Colon (tissue), 2 donors: ENCODE measurements at regions not wholly inside any gene's neighbourhood (a gene's known extent, or its start where the extent isn't known, plus 50 kb on each side); places are given as distances from the start of the nearest gene placed in this dataset.

ENCODE experiments used
- FAIRE-seq: peaks from 2 replicates; lab custom pipeline; 2012; peaks lifted over from hg19 to GRCh38; lab: Jason Lieb, UNC
- donor health status: control.
- donor health status: control.

DNA sequence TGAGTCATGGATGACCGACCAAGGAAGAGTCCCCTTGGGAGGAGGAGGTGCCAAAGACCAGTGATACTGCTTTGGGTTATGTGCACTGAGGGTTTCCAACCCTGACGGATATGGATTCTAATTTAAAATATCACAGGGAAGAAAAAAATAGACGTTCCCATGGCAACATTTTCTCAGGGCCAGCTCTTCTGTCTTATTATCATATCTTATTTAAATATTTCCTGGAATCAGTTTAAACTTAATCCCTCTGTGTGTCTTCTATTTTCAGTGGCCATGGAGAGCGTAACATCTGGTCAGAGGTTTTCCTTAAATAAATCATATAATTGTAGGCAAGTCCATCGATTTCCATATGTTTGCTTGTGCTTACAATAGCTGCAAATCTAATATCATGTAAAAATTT lies 205.4 kb upstream of the FMN2 start:
- FAIRE-seq, result no peak

- no peak for FAIRE-seq
Measured at GRCh38 chr1:239888639-239889038, 203.0 kb upstream of the FMN2 start.

DNA sequence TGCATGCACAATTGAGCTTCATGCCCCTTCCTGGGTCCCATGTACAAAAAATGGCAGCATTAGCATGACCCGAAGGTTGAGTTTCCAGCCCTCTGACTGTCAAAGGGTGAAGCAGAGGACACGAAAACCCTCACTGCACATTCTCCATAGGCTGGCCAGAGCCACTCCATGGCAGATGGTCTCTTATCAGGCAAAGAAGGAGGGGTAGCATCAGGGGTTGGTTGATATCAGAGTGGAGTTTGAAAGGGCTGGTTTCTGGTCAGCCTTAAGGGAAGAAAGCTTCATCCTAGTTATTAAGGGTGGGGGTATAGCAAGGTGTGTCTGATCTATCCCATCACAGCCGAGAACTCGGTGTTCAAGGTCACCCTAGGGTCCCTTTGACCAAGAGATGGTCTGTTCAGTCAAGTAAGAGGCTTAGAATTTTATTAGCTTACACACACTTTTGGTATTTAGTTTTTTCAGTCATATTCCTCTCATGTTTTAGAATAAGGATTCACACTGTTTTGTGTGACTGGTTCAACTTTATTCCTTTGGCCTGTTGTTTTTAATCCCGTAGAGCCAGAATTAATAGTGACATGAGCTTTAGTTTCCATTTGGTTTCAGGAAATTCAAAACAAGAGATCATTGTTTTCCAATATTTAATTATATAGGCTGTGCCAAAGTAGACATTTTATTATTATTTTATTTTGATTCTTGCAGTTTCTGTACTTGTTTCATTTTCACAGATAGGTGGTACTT lies 199.9 kb upstream of the FMN2 start:
- FAIRE-seq, result no peak

DNA sequence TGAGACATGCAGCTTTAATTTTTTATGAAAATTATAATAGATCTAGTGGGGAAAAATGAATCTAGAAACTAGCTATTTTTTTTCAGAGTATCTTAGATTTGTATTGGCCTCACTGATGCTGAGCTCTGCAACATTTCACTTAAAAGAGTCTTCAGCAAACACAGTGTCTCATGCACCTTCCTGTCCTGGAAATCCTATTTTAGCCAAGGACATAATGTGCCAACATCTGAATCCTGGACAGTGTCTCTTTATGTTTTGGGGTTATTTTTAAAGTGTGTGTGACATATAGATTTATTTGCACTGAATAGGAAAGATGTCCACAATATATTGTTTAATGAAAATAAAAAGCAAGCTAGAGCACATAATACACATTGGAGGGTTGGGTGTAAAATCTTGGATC lies 199.1 kb upstream of the FMN2 start:
- FAIRE-seq, result no peak

- no peak for FAIRE-seq
Measured at GRCh38 chr1:239893127-239893731, 198.5 kb upstream of the FMN2 start.

GRCh38 chr1:239896569-239896968 lies 195.1 kb upstream of the FMN2 start:
- FAIRE-seq, result no peak

- no peak for FAIRE-seq
Measured at GRCh38 chr1:239896980-239897379, 194.7 kb upstream of the FMN2 start.

GRCh38 chr1:239897458-239897857 lies 194.2 kb upstream of the FMN2 start:
- no peak for FAIRE-seq

GRCh38 chr1:239898062-239898730 lies 193.5 kb upstream of the FMN2 start:
- FAIRE-seq, result no peak

- no peak for FAIRE-seq
Measured at GRCh38 chr1:239899747-239900146, 191.9 kb upstream of the FMN2 start.

GRCh38 chr1:239906394-239906793 lies 185.3 kb upstream of the FMN2 start:
- no peak for FAIRE-seq

DNA sequence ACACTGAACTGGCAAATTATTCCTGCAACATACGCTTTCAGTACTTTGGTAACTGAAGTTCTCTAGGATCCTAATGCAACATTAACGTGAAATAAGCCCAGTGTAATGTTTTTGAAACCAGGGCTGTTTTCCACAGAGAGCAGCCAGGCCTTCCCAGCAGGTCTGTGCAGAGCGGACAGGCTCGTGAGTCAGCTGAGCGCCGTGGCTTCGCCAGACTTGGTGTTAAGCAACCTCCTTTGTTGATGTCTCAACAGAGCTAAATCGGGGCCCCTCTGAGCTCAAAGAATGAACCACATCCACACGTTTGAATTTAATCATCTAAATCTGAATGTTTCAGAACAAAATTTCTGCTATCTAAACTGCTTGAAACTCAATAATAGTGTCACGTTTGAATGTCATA lies 181.8 kb upstream of the FMN2 start:
- no peak for FAIRE-seq

DNA sequence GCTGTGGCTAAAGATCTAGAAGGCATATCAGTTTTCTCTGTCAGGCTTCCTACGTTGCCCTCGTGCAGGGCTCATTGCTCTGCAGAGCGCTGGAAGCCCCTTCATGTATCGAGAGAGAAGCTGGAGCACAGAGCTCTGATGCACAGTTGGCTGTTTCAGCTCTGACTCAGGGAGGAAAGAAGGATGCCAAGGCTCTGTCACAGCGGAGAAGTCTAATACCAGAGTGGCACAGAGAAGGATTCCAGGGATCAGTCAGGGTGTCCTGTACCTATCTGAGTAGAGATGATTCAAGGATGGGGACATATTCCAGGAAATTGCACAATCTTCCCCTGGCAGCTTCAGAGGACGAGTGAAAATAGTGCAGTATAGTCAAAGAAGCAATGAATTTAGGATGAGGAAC lies 179.2 kb upstream of the FMN2 start:
- no peak for FAIRE-seq

- no peak for FAIRE-seq
Measured at GRCh38 chr1:239913141-239913585, 178.5 kb upstream of the FMN2 start.

GRCh38 chr1:239914751-239915231 lies 176.9 kb upstream of the FMN2 start:
- FAIRE-seq, result no peak

DNA sequence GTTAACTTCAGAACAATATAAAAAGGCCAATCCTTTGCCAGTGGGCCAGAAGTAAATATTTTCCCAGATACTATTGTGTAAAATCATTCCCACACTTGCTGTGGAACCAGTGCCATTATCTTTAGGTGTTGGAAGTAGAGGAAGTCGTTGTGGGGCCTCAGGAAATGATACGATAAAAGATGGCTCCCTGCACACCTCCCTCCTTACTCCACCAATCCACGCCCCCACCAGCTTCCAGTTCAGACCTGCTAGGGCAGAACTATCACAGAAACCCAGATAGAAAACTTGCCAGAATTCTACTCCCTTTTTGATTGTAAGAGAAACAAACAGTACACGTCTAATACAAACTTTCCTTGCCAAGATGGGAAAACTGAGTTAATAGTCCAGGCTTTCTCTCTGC lies 173.0 kb upstream of the FMN2 start:
- no peak for FAIRE-seq

- FAIRE-seq, result no peak
Measured at GRCh38 chr1:239920214-239920613, 171.5 kb upstream of the FMN2 start.

DNA sequence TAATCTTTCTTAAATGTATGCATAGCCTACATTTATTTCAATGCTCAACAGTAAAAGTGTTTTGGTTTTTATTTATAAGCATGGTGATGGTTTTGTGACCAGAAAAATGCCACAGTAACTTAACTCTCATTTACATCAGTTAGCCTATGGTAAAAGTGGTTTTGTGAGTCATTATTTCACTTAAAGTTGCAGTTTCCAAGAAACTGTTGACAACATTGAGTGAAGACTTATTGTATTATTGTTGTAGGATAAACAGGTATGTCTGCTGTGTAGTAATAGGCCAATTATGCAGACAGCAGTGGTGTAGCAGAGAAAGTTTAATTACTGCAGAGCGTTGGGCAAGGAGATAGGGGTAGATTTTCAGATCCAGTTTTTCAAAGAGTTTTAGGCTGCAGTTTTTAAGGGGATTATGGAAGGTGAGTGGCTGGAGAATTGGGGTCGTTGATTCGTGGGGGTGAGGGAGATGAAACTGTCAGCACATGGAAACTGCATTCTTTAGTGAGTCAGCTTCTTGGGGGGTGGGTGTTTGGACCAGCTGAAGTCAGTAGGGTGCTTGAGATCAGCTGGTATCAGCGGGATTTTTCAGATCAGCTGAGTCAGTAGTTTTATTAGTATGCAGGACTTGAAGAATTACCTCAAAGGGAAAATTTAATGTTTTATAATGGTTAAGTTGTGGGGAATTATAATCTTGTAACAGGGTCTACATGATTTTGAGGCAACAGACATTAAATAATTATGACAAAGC lies 168.7 kb upstream of the FMN2 start:
- FAIRE-seq, result no peak

DNA sequence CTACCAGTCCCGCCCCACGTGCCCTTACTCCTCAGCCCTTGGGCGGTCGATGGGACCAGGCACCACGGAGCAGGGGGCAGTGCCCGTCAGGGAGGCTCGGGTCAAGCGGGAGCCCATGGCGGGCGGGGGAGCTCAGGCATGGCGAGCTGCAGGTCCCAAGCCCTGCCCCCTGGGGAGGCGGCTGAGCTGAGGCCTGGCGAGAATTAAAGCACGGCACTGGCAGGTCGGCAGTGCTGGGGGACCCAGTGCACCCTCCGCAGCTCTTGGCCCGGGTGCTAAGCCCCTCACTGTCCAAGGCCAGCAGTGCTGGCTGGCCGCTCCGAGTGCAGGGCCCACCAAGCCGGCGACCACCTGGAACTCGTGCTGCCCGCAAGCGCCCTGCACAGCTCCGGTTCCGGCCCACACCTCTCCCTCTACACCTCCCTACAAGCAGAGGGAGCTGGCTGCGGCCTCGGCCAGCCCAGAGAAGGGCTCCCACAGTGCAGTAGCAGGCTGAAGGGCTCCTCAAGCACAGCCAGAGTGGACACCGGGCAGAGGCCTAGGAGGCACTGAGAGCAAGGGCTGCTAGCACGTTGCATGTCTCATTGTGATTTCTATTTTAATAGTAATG lies 166.8 kb upstream of the FMN2 start:
- FAIRE-seq, result no peak

GRCh38 chr1:239926184-239926583 lies 165.5 kb upstream of the FMN2 start:
- FAIRE-seq, result no peak

- FAIRE-seq, result no peak
Measured at GRCh38 chr1:239929317-239929716, 162.4 kb upstream of the FMN2 start.

DNA sequence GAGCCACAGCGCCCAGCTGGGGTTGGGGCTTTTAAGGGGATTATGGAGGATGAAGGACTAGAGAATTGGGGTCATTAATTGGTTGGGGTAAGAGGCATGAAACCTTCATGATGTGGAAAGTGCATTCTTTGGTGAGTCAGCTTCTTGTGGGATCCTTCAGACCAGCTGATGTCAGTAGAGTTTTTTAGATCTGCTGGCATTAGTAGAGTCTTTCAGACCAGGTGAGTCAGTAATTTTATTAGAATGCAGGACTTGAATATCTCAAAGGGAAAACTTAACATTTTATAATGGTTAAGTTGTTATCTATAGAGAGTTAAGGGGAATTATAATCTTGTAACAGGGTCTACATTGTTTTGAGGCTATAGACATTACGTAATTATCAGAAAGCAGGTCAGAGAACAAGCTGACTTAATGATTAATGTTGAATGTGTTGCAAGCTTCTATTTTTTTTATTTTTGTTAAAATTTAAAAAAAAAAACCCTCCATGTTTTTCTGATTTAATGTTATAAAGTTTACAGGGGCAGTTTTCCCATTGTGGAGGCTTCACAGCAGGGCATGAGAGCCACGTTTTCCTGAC lies 160.9 kb upstream of the FMN2 start:
- FAIRE-seq, result no peak
